ENCODE measurements at regions not wholly inside any gene's neighbourhood (a gene's known extent, or its start where the extent isn't known, plus 50 kb on each side); places are given as distances from the start of the nearest gene placed in this dataset.

- Histone ChIP-seq H3K9me3 (ENCODE audit: control insufficient read depth in 2 of 3, insufficient read depth in 1 of 3, low read length in 3 of 3) (no peaks in the 10 kb centered on the region), H3K27me3 (ENCODE audit: control insufficient read depth, insufficient read depth, low read length) (no peaks in the 10 kb centered on the region), H3K4me3 (ENCODE audit: low read length in 3 of 3) (no peak overlapping the region), H3K27ac (ENCODE audit: low read depth in 2 of 2, low read length in 2 of 2) (no peak overlapping the region), H3K4me1 (ENCODE audit: control insufficient read depth in 2 of 3, insufficient read depth in 2 of 3, low read depth in 1 of 3, low read length in 3 of 3) (peaks cover 0 to 11% (median 0%) of the 10 kb centered on the region in 3 donors), H3K9ac (ENCODE audit: low read length in 3 of 3) (no peak overlapping the region), H3K36me3 (ENCODE audit: control insufficient read depth in 2 of 3, insufficient read depth in 3 of 3, low read length in 3 of 3) (no peaks in the 10 kb centered on the region)
- intact Hi-C loops (cut with DNase I), result no loop called here
- DNase-seq (no peak), FAIRE-seq (no peak)
- TF ChIP-seq CTCF (IDR thresholded peaks at IDR 0.05; ENCODE audit: borderline replicate concordance, extremely low read depth, insufficient read depth), result no peak
Observed at GRCh38 chr1:172980456-172980855, 70.3 kb downstream of the TNFSF18 start.

GRCh38 chr1:172980971-172981370, 69.8 kb downstream of the TNFSF18 start:
- intact Hi-C loops (cut with DNase I), result no loop called here
- Histone ChIP-seq H3K36me3 (ENCODE audit: control insufficient read depth in 2 of 3, insufficient read depth in 3 of 3, low read length in 3 of 3) (no peaks in the 10 kb centered on the region), H3K9ac (ENCODE audit: low read length in 3 of 3) (no peak overlapping the region), H3K27me3 (ENCODE audit: control insufficient read depth, insufficient read depth, low read length) (no peaks in the 10 kb centered on the region), H3K27ac (ENCODE audit: low read depth in 2 of 2, low read length in 2 of 2) (no peak overlapping the region), H3K9me3 (ENCODE audit: control insufficient read depth in 2 of 3, insufficient read depth in 1 of 3, low read length in 3 of 3) (no peaks in the 10 kb centered on the region), H3K4me3 (ENCODE audit: low read length in 3 of 3) (no peak overlapping the region), H3K4me1 (ENCODE audit: control insufficient read depth in 2 of 3, insufficient read depth in 2 of 3, low read depth in 1 of 3, low read length in 3 of 3) (peaks cover 0 to 11% (median 0%) of the 10 kb centered on the region in 3 donors)
- no peak for DNase-seq
- no peak for TF ChIP-seq CTCF (IDR thresholded peaks at IDR 0.05; ENCODE audit: borderline replicate concordance, extremely low read depth, insufficient read depth)
- FAIRE-seq, result no peak
